Endothelial cell of umbilical vein (primary cell): ENCODE measurements at regions not wholly inside any gene's neighbourhood (a gene's known extent, or its start where the extent isn't known, plus 50 kb on each side); places are given as distances from the start of the nearest gene placed in this dataset.
A peak's percentile ranks its signal among the peaks of the same experiment; 100 is the strongest.

ENCODE experiments used
- BruUV-seq: library from RNA; stranded (reverse); fragments of 400-500 nt; replicated peaks from 2 replicates; lab custom pipeline; 2021; lab: Mats Ljungman, UMichigan
- CTCF ChIA-PET: fragments of 300-600, 350-600 bp; sonication (Branson Sonifier 250); formaldehyde crosslinking; loops from one replicate; lab custom pipeline; 2021; ENCODE audit warnings: antibody characterized with exemption, inconsistent platforms; lab: Charles Lee
- POLR2A ChIA-PET: fragments of 300-600, 350-600 bp; sonication (Branson Sonifier 250); formaldehyde crosslinking; loops from one replicate; lab custom pipeline; 2021; ENCODE audit warnings: antibody characterized with exemption, inconsistent platforms; lab: Charles Lee
- DNase-seq: peaks from one replicate; pipeline ENCODE4 v3.0.0-alpha.2; 2011; ENCODE audit warnings: low read depth, low spot score
- FAIRE-seq: peaks from 2 replicates; lab custom pipeline; 2011; peaks lifted over from hg19 to GRCh38; lab: Jason Lieb, UNC
- H2AFZ ChIP-seq: 2 replicates; pipeline ENCODE4 v1.6.0; 2012; ENCODE audit warnings: low read depth, low read length, control low read depth, inconsistent platforms
- H3K27ac ChIP-seq: 2 replicates; pipeline ENCODE4 v1.5.1; 2011; ENCODE audit warnings: low read depth, mild to moderate bottlenecking, control low read depth, low read length, moderate library complexity; ENCODE audit not compliant: insufficient read depth
- H3K27me3 ChIP-seq, 2 experiments: 2 replicates each; pipeline versions ENCODE4 v1.6.0 to v1.6.1; 2011; ENCODE audit warnings: low read length in 2 of 2, mixed read lengths in 1 of 2; ENCODE audit not compliant: control insufficient read depth in 2 of 2, insufficient read depth in 2 of 2
- H3K36me3 ChIP-seq, 2 experiments: 2 replicates in 1 of 2; 3 replicates in 1 of 2; pipeline ENCODE4 v1.5.1; 2011; ENCODE audit warnings: low read length in 2 of 2, mild to moderate bottlenecking in 1 of 2, moderate library complexity in 1 of 2; ENCODE audit not compliant: control insufficient read depth in 2 of 2, insufficient read depth in 2 of 2; ENCODE audit errors: extremely low read depth in 1 of 2
- H3K4me1 ChIP-seq: 3 replicates; pipeline ENCODE4 v1.5.1; 2011; ENCODE audit warnings: mild to moderate bottlenecking, low read length; ENCODE audit not compliant: control insufficient read depth, insufficient read depth; ENCODE audit errors: extremely low read depth
- H3K4me2 ChIP-seq: 2 replicates; pipeline ENCODE4 v1.6.1; 2011; ENCODE audit warnings: low read length, control low read depth, mixed read lengths; ENCODE audit not compliant: insufficient read depth
- H3K4me3 ChIP-seq, 3 experiments: fragments of 200-600 bp in 1 of 3; sonication (generic), shearing (Covaris generic) in 1 of 3; replicated peaks in 1 of 3; 2 replicates each; pipeline ENCODE4 v1.5.1; 2011 to 2016; ENCODE audit warnings: control low read depth in 3 of 3, low read length in 3 of 3, mild to moderate bottlenecking in 2 of 3, inconsistent platforms in 1 of 3, low read depth in 1 of 3, moderate library complexity in 1 of 3; ENCODE audit not compliant: insufficient read depth in 1 of 3
- H3K79me2 ChIP-seq: 2 replicates; pipeline ENCODE4 v1.6.0; 2012; ENCODE audit warnings: low read length, inconsistent platforms; ENCODE audit not compliant: control insufficient read depth, insufficient read depth
- H3K9ac ChIP-seq: replicated peaks from 2 replicates; pipeline ENCODE3; 2011; ENCODE audit warnings: low read length, control low read depth; ENCODE audit not compliant: insufficient read depth; ENCODE audit errors: extremely low read depth
- H3K9me1 ChIP-seq: replicated peaks from 3 replicates; pipeline ENCODE4 v1.6.0; 2011; ENCODE audit warnings: mild to moderate bottlenecking, low read length; ENCODE audit not compliant: control insufficient read depth, insufficient read depth; ENCODE audit errors: extremely low read depth
- H3K9me3 ChIP-seq: replicated peaks from 2 replicates; pipeline ENCODE4 v1.5.1; 2012; ENCODE audit warnings: low read length, inconsistent platforms; ENCODE audit not compliant: control insufficient read depth, insufficient read depth
- H4K20me1 ChIP-seq: replicated peaks from 2 replicates; pipeline ENCODE3; 2011; ENCODE audit warnings: mild to moderate bottlenecking, low read length; ENCODE audit not compliant: control insufficient read depth, insufficient read depth; ENCODE audit errors: extremely low read depth
- EZH2 ChIP-seq: IDR thresholded peaks from 2 replicates; pipeline ENCODE4 v1.6.1; 2012; ENCODE audit warnings: borderline replicate concordance, low read depth, mild to moderate bottlenecking, moderate library complexity, low read length, inconsistent platforms; ENCODE audit not compliant: severe bottlenecking
- FOS ChIP-seq: IDR thresholded peaks from 2 replicates; pipeline ENCODE4 v1.6.1; 2011; ENCODE audit warnings: mild to moderate bottlenecking, low read length, moderate library complexity, borderline replicate concordance; ENCODE audit not compliant: insufficient read depth
- JUN ChIP-seq: IDR thresholded peaks from 2 replicates; pipeline ENCODE4 v1.6.1; 2011; ENCODE audit warnings: borderline replicate concordance, low read depth; ENCODE audit not compliant: insufficient read length, insufficient read depth
- MYC ChIP-seq: IDR thresholded peaks from one replicate; pipeline ENCODE4 v1.6.1; 2011; ENCODE audit warnings: mild to moderate bottlenecking, low read depth, low read length
- dilution Hi-C: fragments of 300-500 bp; cut with MboI; formaldehyde crosslinking; loops from one replicate; pipeline ENCODE4 v1.15.0; 2019; ENCODE audit warnings: low sequenced_read_pairs; ENCODE audit not compliant: extremely low pct_ligation_motif_present
- intact Hi-C: fragments of 100-400 bp; cut with micrococcal nuclease; formaldehyde crosslinking; loops from one replicate; pipeline ENCODE4 v1.10.0; 2022

GRCh38 chr11:69984457-69985261 lies 93.5 kb upstream of the ANO1 start:
- no TSS peak for BruUV-seq
- H3K79me2 ChIP-seq: no peaks in the 10 kb centered on the region
- no peak overlapping the region for H3K4me3 ChIP-seq
- H3K9me3 ChIP-seq: no peaks in the 10 kb centered on the region
- DNase-seq (no peak), FAIRE-seq (no peak)
- dilution Hi-C loops (no loop called here), intact Hi-C loops (no loop called here)
- ChIA-PET CTCF (no interaction called here), POLR2A (no interaction called here)
- H3K27ac ChIP-seq: no peak overlapping the region
- no peaks in the 10 kb centered on the region for H3K36me3 ChIP-seq
- no peak overlapping the region for H3K9ac ChIP-seq
- peaks cover 4% of the 10 kb centered on the region for H3K4me1 ChIP-seq
- TF ChIP-seq JUN (no peak), EZH2 (no peak), MYC (no peak), FOS (no peak)
- no peak overlapping the region for H3K4me2 ChIP-seq
- H3K9me1 ChIP-seq: no peaks in the 10 kb centered on the region
- no peak overlapping the region for H2AFZ ChIP-seq
- no peaks in the 10 kb centered on the region for H4K20me1 ChIP-seq
- H3K27me3 ChIP-seq: peaks cover 50 to 62% of the 10 kb centered on the region in 2 experiments

- no peak overlapping the region for H3K4me2 ChIP-seq
- dilution Hi-C loops (no loop called here), intact Hi-C loops (no loop called here)
- FAIRE-seq: no peak
- H3K79me2 ChIP-seq: no peaks in the 10 kb centered on the region
- TF ChIP-seq EZH2 (peak; percentile 98), MYC (no peak)
- DNase-seq: no peak
- no peak overlapping the region for H3K4me3 ChIP-seq
- H3K27me3 ChIP-seq: peaks cover 50 to 65% of the 10 kb centered on the region in 2 experiments
- BruUV-seq: no TSS peak
- no peaks in the 10 kb centered on the region for H3K9me1 ChIP-seq
- H3K36me3 ChIP-seq: no peaks in the 10 kb centered on the region
- H2AFZ ChIP-seq: no peak overlapping the region
- no peaks in the 10 kb centered on the region for H4K20me1 ChIP-seq
- ChIA-PET CTCF (no interaction called here), POLR2A (no interaction called here)
- H3K4me1 ChIP-seq: no peaks in the 10 kb centered on the region
- H3K27ac ChIP-seq: no peak overlapping the region
- no peak overlapping the region for H3K9ac ChIP-seq
- no peaks in the 10 kb centered on the region for H3K9me3 ChIP-seq
Measured at GRCh38 chr11:69985331-69985640, 92.8 kb upstream of the ANO1 start.
